Transverse colon (tissue), 4 donors: ENCODE measurements at regions not wholly inside any gene's neighbourhood (a gene's known extent, or its start where the extent isn't known, plus 50 kb on each side); places are given as distances from the start of the nearest gene placed in this dataset.

Experiments used
- DNase-seq: peaks from one replicate; pipeline ENCODE4 v3.0.0-alpha.2; 2019
- H3K27ac ChIP-seq, 4 donors: fragments of 200-600 bp; sonication (generic); 2 replicates each; pipeline ENCODE4 v1.5.1; 2016 to 2018; ENCODE audit warnings: inconsistent platforms in 4 of 4
- H3K27me3 ChIP-seq: fragments of 200-600 bp; sonication (generic); 2 replicates; pipeline ENCODE4 v1.5.1; 2017; ENCODE audit warnings: inconsistent platforms
- H3K36me3 ChIP-seq, 4 donors: fragments of 200-600 bp; sonication (generic); 2 replicates each; pipeline ENCODE4 v1.5.1; 2017 to 2019; ENCODE audit warnings: inconsistent platforms in 4 of 4
- H3K4me1 ChIP-seq, 4 donors: fragments of 200-600 bp; sonication (generic); 2 replicates each; pipeline ENCODE4 v1.5.1; 2017 to 2020; ENCODE audit warnings: inconsistent platforms in 4 of 4
- H3K4me3 ChIP-seq, 4 donors: fragments of 200-600 bp; sonication (generic); 1 replicate in 1 of 4; 2 replicates in 3 of 4; pipeline versions ENCODE4 v1.5.1 to v1.6.1; 2017 to 2019; ENCODE audit warnings: inconsistent platforms in 4 of 4
- H3K9me3 ChIP-seq, 2 donors: fragments of 200-600 bp; sonication (generic); 2 replicates each; pipeline ENCODE4 v1.5.1; 2017 to 2019; ENCODE audit warnings: inconsistent platforms in 2 of 2
- EP300 ChIP-seq: sonication (generic); formaldehyde crosslinking; IDR thresholded peaks from one replicate; pipeline ENCODE4 v1.6.1; 2017; ENCODE audit warnings: antibody characterized with exemption, low read depth
- POLR2A ChIP-seq: fragments of 450-650 bp; IDR thresholded peaks from one replicate; pipeline ENCODE4 v1.6.1; 2016; ENCODE audit warnings: antibody characterized with exemption, mild to moderate bottlenecking, moderate library complexity
- POLR2AphosphoS5 ChIP-seq, 3 donors: sonication (generic); formaldehyde crosslinking; IDR thresholded peaks; one replicate each; pipeline ENCODE4 v1.6.1; 2016; ENCODE audit warnings: antibody characterized with exemption in 3 of 3
- WGBS, 2 donors: methylation state at CpG; one replicate each; pipeline ENCODE4 v1.1.5; 2018; ENCODE audit warnings: low coverage in 1 of 2; 5-methylcytosine and 5-hydroxymethylcytosine counted together
- in situ Hi-C, 4 donors: fragments of 200-750 bp; cut with MboI; loops; one replicate each; pipeline versions ENCODE4 v1.15.0 to v1.15.1; 2017; ENCODE audit warnings: low sequenced_read_pairs in 3 of 4, low pct_ligation_motif_present in 1 of 4, low pct_unique_long_range_greater_than_20kb in 1 of 4
- intact Hi-C: fragments of 100-400 bp; cut with DNase I; formaldehyde crosslinking; loops from one replicate; pipeline ENCODE4 v1.15.1; 2023; ENCODE audit warnings: low total_unique reads
- TF ChIP-seq, protein P1 (sequence below), 5 experiments: fragments of 200-600 bp in 3 of 5; fragments of 450-650 bp in 2 of 5; sonication (generic) in 3 of 5; IDR thresholded peaks; 1 replicate in 2 of 5; 2 replicates in 3 of 5; pipeline ENCODE4 v1.5.1; 2016 to 2017; ENCODE audit warnings: antibody characterized with exemption in 5 of 5, inconsistent platforms in 3 of 5, mild to moderate bottlenecking in 2 of 5, moderate library complexity in 1 of 5

DNA sequence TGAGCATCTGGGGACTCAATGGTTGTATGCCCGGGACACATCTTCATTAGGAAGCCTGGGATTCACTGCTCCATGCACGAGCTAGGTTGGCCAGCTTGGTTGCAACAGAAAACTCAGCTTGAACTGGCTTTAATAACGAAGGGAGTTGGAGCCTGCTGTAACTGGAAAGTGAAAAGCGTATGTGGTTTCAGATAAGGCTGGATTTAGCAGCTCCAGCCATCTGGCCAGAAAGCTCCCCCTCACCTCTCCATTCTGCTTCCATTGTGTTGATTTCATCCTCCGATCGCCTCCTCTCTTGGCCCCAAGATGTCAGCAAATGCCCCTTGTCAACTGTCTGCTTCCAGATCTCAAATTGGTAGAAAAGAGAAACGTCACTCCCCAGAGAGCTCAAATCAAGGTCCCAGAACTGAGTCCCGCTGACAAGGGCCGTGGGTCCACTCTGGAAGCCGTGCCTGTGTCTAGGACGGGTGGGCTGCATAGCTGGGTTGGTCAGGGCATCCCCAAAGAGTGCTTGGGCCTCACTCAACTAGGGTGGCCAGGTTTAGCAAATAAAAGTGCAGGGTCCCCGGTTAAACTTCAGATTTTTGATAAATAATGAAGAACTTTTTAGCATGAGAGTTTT is 117.0 kb upstream of the PMEPA1 start:
- no peak for TF ChIP-seq POLR2A
- TF ChIP-seq, protein P1, sequence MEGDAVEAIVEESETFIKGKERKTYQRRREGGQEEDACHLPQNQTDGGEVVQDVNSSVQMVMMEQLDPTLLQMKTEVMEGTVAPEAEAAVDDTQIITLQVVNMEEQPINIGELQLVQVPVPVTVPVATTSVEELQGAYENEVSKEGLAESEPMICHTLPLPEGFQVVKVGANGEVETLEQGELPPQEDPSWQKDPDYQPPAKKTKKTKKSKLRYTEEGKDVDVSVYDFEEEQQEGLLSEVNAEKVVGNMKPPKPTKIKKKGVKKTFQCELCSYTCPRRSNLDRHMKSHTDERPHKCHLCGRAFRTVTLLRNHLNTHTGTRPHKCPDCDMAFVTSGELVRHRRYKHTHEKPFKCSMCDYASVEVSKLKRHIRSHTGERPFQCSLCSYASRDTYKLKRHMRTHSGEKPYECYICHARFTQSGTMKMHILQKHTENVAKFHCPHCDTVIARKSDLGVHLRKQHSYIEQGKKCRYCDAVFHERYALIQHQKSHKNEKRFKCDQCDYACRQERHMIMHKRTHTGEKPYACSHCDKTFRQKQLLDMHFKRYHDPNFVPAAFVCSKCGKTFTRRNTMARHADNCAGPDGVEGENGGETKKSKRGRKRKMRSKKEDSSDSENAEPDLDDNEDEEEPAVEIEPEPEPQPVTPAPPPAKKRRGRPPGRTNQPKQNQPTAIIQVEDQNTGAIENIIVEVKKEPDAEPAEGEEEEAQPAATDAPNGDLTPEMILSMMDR (IDR thresholded peaks at IDR 0.05): no peak
- no peak for TF ChIP-seq POLR2AphosphoS5 (IDR thresholded peaks at IDR 0.05)
- no peak for DNase-seq
- in situ Hi-C loops: no loop called here

DNA sequence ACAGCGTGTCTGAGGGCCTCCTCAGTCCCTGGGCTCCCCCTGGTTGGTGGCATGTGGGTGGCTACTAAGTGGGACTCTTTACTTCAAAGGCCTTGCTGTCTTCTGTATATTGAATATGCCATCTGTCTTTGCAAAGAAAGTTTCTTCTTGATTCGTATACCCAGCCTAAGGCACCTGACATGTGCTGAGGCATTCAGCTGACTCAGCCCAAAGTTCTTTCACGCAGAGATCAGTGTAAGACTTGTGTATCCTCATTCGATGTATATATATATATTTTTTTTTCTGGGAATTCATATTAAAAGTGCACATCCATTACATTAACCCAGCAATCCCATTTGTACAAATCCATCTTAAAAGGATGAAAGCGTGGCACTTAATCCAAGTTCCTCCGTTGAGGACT is 115.1 kb upstream of the PMEPA1 start:
- Histone ChIP-seq H3K27ac (no peak overlapping the region), H3K4me3 (no peak overlapping the region), H3K4me1 (no peaks in the 10 kb centered on the region), H3K27me3 (no peaks in the 10 kb centered on the region), H3K9me3 (no peaks in the 10 kb centered on the region), H3K36me3 (no peaks in the 10 kb centered on the region)
- TF ChIP-seq EP300: no peak
- TF ChIP-seq, protein P1 (IDR thresholded peaks at IDR 0.05): no peak
- no peak for TF ChIP-seq POLR2A
- TF ChIP-seq POLR2AphosphoS5 (IDR thresholded peaks at IDR 0.05): no peak
- 85 to 100% methylated on average over 5 to 6 of the region's 6 CpGs for WGBS, 2 donors
- intact Hi-C loops (no loop called here), in situ Hi-C loops (no loop called here)
- DNase-seq: no peak

More for the DNA sequence above, 117.0 kb upstream of the PMEPA1 start:
- Histone ChIP-seq H3K9me3 (no peaks in the 10 kb centered on the region), H3K4me3 (no peak overlapping the region), H3K27ac (no peak overlapping the region), H3K36me3 (no peaks in the 10 kb centered on the region), H3K4me1 (no peaks in the 10 kb centered on the region), H3K27me3 (no peaks in the 10 kb centered on the region)
- intact Hi-C loops: no loop called here
- 81 to 89% methylated on average over 6 to 12 of the region's 12 CpGs for WGBS, 2 donors

DNA sequence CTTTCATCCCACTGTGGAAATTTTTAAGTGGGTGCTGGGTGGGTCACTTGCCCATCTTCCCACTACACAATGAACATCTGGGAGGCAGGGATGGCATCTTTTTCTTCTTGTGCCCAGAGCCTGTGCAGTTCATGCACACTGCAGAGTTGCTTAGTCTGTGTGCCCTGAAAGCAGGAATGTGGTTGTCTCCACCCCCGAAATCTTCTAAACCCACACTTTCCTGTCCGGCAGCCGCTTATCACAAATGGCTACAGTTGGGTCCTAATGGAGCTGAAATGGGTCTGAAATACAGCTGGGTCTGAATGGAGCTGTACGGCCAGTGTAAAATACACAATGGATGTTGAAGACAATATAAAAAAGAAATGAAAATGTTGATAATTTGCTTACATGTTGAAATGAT is 112.1 kb upstream of the PMEPA1 start:
- 83% methylated on average over 3 to 4 of the region's 4 CpGs for WGBS, 2 donors
- H3K27ac ChIP-seq: no peak overlapping the region
- in situ Hi-C loops (no loop called here), intact Hi-C loops (no loop called here)
- no peaks in the 10 kb centered on the region for H3K9me3 ChIP-seq
- H3K27me3 ChIP-seq: no peaks in the 10 kb centered on the region
- TF ChIP-seq EP300 (no peak), POLR2A (no peak), POLR2AphosphoS5 (IDR thresholded peaks at IDR 0.05) (no peak)
- H3K4me3 ChIP-seq: no peak overlapping the region
- DNase-seq: no peak
- H3K4me1 ChIP-seq: no peaks in the 10 kb centered on the region
- no peaks in the 10 kb centered on the region for H3K36me3 ChIP-seq

DNA sequence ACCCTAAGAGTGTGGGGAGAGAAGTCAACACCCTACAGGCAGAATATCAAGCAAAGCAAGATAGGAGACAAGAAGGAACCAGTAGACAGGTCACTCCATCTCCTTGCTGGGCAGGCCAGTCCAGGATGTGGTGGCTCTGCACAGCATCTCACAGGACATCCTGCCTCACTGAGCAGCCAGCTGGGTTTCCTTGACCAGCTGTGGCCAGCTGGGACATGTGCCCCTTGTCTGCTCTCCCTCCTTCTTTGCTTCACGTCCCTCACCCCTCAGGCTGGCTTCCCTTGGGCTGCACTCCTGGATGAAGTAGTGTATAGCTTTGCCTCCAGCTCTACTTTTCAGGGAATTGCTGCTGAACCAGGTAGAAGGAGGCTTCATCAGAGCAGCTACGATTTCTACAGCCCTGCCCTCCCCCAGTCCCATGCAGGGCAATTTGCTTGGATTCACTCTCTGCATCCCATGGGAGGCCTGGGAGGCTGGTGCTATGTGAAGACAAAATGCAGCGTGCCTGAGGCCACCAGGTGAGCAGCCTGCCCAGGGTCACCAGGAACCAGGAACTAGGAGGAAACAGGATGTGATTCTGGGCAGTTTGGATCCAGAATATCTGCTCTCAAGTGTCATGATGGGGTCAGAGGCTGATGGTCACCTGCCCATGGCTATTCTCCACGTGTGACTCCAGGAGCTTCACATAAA is 110.0 kb upstream of the PMEPA1 start:
- TF ChIP-seq EP300: no peak
- no peak for TF ChIP-seq POLR2A
- TF ChIP-seq, protein P1 (IDR thresholded peaks at IDR 0.05): no peak
- TF ChIP-seq POLR2AphosphoS5 (IDR thresholded peaks at IDR 0.05): no peak
- H3K9me3 ChIP-seq: no peaks in the 10 kb centered on the region
- no peak for DNase-seq
- intact Hi-C loops: no loop called here
- WGBS, 2 donors: 48% methylated on average over 4 of the region's 4 CpGs; no CpG with 5 or more reads in 1 of the 2 donors
- in situ Hi-C loops: no loop called here
- no peaks in the 10 kb centered on the region for H3K27me3 ChIP-seq
- no peak overlapping the region for H3K4me3 ChIP-seq
- no peaks in the 10 kb centered on the region for H3K36me3 ChIP-seq
- no peak overlapping the region for H3K27ac ChIP-seq
- no peaks in the 10 kb centered on the region for H3K4me1 ChIP-seq
